HG03432 (cell line): ENCODE measurements at regions not wholly inside any gene's neighbourhood (a gene's known extent, or its start where the extent isn't known, plus 50 kb on each side); places are given as distances from the start of the nearest gene placed in this dataset.
A peak's percentile ranks its signal among the peaks of the same experiment; 100 is the strongest.

Source experiments
- ATAC-seq: cut with Tn5 transposase; IDR thresholded peaks from one replicate; pipeline ENCODE4 v1.9.1; 2021; ENCODE audit warnings: mild to moderate bottlenecking, moderate library complexity; ENCODE audit not compliant: unreplicated experiment

DNA sequence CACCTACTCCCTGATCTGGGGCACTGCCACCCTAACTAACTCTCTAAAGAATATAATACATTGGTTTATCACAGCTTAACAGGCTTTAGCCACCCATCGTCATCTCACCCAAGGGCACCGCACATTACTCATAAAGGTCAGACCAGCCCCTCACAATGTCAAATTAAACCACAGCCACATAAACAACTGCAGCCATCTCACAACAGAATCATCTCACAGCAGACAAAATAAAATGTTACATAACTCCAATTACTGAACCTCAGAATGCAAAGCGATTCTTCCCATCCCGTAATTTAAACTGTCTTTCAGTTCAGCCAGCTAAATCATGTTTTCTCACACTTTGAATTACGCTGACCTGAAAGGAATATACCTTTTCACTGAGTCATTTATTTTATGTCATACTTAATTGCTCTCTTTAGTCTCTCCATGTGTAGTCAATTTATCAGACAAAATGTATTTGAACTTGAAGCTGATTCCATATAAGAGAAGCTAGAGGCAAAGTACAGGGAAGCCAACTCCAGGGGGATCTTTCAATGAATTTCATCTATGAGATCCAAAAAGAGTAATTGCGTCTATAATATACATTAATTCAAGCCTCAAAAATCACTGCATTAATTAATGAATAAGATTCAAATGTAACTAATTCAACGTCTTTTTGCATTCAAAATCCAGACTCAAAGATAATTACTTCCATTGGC lies 96.9 kb upstream of the NEBL start:
- ATAC-seq, result no peak

DNA sequence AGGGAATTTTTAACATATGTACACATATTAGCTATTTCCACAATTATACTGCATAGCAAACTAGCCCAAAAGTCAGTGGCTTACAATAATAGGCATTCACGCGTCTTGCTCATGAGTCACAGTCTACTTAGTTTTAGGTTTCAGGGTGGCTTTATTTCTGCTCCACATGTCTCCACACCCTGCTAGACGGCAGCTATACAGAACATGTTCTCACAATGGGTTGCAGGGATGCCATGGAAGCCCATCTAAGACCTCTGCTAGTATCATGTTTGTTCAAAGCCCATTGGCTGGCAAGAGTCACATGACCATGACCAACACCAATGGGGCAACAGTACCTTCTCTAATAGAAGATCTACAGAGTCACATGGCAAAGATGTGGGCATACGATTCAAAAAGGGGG lies 96.3 kb upstream of the NEBL start:
- no peak for ATAC-seq

DNA sequence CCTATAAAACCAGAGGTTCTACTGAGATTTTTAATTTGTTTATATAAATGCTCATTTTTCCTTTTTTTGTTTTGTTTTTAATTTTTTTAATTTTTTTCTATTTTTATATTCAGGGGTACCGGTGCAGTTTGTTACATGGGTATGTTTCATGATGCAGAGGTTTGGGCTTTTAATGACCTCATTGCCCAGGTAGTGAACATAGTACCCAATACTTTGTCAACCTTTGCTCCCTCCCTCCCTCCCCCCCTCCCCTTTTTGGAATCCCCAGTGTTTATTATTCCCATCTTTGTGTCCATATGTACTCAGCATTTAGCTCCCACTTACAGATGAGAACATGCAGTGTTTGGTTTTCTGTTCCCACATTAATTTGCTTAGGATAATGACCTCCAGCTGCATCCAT lies 94.4 kb upstream of the NEBL start:
- no peak for ATAC-seq

DNA sequence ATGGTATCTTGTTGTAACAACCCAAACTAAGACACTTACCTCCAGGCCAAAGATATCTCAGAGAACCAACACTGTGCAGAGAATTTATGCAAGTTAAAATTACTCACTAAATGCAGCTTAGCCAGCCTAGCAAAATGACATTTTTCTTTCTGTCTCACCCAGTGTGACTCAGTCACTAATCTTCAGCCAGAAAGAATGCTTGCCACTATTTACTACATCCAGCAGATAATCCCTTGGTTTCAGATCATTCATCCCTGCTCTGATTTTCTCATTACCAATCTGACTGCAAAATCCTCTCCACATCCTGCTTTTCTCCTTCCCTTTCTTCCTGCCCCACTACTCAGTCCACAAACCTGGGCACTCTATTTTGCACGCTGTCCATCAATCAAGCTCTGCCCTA lies 93.5 kb upstream of the NEBL start:
- ATAC-seq, result no peak

- ATAC-seq, result no peak
These were observed 91.4 kb upstream of the NEBL start for GRCh38 chr10:20988357-20988983.

DNA sequence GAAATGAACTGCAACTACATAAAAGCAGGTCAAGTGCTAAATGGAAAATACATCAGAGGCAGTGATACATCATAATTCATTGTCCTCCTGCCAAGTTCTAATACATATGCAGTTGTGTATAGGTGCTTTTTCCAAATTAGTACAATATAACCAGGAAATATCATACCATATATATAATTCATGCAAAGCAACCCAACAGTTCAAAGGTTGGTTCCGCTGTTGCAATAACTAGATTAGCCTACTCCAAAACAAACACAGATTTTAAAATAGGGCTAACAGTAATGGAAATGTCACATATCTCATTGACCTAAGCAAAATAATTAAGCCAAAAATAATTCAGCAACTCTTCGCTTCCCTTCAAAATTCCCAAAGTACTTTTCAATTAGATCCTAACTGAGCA lies 88.9 kb upstream of the NEBL start:
- ATAC-seq, result no peak

DNA sequence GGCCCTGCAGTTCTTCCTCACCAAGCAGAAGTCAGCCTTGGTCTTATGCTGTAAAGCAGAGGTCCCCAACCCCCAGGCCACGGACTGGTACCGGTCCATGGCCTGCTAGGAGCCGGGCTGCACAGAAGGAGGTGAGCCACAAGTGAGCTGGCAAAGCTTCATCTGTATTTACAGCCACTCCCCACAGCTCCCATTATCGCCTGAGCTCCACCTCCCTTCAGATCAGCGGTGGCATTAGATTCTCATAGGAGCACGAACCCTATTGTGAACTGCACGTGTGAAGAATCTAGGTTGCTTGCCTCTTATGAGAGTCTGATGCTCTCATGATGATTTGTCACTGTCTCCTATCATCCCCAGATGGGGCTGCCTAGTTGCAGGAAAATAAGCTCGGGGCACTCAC lies 87.6 kb upstream of the NEBL start:
- no peak for ATAC-seq

- no peak for ATAC-seq
These were observed 84.4 kb upstream of the NEBL start for GRCh38 chr10:20981419-20981953.

GRCh38 chr10:20978617-20979016 lies 81.5 kb upstream of the NEBL start:
- ATAC-seq, result no peak

DNA sequence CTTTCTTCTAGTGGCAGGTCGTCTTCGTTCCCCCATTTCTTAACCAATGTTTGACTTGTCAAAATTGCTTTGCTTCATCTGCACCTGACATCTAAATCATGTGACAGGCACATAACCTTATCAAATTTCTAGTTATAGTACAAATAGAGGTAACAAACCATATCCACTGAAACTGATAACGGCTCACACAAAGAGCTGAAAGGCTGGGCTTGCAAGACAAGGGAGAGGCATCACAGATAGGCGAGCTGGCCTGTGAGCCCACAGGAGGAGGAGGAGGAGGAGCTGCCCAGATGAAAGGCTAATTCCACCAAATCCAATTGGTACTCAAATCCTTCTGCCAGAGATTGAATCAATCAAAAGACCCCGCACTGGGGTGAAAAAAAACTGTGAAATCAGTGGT lies 80.2 kb upstream of the NEBL start:
- no peak for ATAC-seq

- no peak for ATAC-seq
These were observed 79.8 kb upstream of the NEBL start for GRCh38 chr10:20976891-20977290.

DNA sequence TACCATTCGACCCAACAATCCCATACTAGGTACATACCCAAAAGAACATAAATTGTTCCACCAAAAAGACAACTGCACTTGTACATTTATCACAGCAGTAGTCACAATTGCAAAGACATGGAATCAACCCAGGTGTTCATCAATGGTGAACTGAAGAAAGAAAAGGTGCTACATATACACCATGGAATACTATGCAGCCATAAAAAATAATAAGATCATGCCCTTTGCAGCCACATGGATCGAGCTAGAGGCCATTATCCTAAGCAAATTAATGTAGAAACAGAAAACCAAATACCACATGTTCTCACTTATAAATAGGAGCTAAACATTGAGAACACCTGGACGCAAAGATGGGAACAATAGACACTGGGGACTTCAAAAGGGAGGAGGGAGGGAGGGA lies 79.3 kb upstream of the NEBL start:
- no peak for ATAC-seq

GRCh38 chr10:20975236-20975635 lies 78.1 kb upstream of the NEBL start:
- no peak for ATAC-seq

DNA sequence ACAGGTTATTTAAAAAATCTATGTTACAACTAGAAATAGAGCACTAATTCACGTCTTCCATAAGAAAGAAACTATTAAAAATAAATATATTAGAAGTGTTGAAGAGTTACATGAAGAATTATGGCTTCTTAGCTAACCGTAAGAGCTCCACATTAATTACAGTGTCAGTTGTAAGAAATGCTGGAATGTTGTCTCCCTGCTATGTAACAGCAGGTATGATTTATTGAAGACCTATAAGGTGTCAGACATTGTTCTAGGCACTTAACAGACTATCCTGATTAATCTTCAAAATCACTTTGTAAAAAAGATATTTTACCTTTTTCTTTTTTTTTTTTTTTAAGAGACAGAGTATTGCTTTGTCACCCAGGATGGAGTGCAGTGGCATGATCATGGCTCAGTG lies 75.8 kb upstream of the NEBL start:
- ATAC-seq, result no peak

DNA sequence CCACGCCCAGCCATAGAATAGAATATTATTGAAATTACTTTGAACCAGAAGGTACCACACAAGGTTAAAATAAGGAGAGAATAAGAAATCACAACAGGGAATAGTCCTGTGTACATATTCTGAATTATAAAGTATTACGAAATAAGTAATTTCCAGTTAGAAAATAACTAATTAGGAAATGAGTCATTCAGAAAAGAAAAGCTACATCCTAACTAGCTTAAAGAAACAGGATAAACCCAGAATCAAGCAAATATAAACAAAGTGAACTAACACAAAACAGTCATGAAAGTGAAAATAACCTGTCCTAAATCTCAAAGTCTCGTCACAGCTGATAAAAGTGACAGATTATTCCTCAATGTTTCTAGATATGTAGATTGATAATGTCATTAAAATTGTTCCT lies 74.8 kb upstream of the NEBL start:
- no peak for ATAC-seq

DNA sequence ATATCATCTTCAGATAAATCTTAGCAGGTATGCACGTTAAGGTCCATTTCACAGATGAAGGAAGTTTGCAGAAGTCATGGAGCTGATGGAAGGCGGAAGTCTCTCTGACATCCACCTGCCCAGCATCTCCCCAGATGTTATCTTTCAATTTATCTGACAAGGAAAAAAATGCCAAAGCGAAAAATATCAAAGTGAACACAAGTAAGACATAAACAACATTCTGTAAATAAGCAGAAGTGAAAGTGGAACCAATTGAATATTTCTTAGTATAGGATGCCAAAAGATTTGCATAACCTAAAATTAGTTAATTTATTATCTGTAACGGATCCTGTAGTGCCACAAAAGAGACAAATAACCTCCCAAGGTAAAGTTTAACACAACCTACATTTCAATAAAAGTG lies 73.6 kb upstream of the NEBL start:
- ATAC-seq, result peak; percentile 97

- ATAC-seq, result no peak
These were observed 72.9 kb upstream of the NEBL start for GRCh38 chr10:20970044-20970443.

GRCh38 chr10:20966426-20966825 lies 69.3 kb upstream of the NEBL start:
- no peak for ATAC-seq

DNA sequence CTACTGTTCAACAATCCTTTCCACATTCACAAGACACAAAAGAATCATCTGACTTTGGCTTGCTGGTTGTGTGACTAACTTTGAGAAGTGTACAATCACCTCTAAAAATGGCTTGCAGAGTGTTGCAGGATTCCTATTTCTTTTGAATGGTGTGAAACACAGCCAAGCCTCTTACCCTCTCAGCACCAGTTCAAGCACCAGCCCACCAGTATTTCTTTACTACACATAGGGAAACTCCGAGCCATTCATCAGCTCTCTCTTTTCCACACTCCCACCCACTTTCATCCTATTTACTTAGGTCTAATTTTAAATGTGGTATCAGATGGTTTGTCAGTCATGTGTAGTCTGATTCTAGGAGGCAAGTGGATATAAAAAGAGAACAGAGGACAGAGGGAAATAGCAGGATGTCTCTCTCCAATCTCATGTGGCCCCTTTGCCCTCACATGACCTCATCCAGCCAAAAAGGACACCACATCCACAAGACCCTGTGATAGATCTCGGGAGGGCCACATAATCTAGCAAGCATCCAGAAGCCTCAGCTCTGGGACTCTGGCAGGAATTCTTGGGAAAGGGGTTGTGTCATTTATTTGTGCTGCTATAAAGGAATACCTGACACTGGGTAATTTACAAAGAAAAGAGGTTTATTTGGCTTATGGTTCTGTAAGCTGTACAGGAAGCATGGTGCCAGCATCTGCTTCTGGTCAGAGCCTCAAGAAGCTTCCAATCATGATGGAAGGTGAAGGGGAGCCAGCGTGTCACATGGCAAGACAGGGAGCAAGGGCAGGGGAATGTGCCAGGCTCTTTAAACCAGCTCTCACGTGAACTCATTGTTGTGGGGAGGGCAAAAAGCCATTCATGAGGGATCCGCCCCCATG lies 66.8 kb upstream of the NEBL start:
- no peak for ATAC-seq

- no peak for ATAC-seq
These were observed 65.9 kb upstream of the NEBL start for GRCh38 chr10:20963056-20963455.

DNA sequence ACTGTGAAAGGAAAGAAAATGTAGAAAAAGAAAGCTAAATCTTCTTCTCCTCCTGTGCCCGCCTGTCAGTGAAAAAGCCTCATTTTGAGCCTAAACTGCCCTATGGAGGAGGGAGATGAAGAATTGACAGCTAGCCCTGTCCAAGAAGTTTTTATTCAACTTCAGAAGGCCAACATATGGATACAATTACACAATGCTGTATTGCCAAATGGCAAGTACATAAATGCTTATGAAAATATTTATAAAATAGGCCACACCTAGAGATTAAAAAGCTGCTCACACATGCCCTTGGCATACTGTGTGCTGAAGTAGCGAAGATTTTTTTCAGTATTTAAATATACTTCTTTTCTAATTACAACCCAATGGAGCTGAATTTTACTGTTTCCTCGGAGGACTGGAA lies 65.1 kb upstream of the NEBL start:
- no peak for ATAC-seq

DNA sequence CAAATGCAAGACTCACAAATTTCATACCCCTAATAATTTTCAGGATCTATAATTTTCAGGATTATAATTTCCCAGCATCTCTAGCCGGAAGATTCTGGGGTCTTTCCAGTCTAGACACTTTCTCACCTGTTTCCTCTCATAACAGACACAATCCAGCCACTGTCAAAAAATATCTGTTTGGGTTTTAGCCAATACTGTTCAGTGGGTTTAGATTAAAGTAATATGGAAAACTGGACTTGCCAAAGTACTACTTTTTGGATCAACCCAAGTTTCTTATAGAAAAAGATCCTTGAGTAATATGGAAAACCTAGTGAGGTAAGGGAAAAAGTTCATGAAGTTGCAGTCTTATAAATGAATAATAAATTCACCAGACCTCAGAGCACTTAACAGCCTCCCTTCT lies 62.1 kb upstream of the NEBL start:
- ATAC-seq, result no peak
